Esophagus (tissue), 2 donors: ENCODE measurements at regions not wholly inside any gene's neighbourhood (a gene's known extent, or its start where the extent isn't known, plus 50 kb on each side); places are given as distances from the start of the nearest gene placed in this dataset.

Experiments used
- H3K27ac ChIP-seq, 2 donors: one replicate each; pipeline ENCODE4 v1.5.1; 2013; ENCODE audit warnings: low read depth in 2 of 2, mild to moderate bottlenecking in 2 of 2, inconsistent platforms in 1 of 2, low read length in 1 of 2, moderate library complexity in 1 of 2
- H3K27me3 ChIP-seq, 2 donors: one replicate each; pipeline ENCODE4 v1.6.1; 2013; ENCODE audit warnings: low read length in 2 of 2, control low read depth in 1 of 2, mild to moderate bottlenecking in 1 of 2; ENCODE audit not compliant: insufficient read depth in 2 of 2, control insufficient read depth in 1 of 2
- H3K36me3 ChIP-seq, 2 donors: one replicate each; pipeline ENCODE4 v1.6.1; 2013; ENCODE audit warnings: low read length in 1 of 2; ENCODE audit not compliant: control insufficient read depth in 2 of 2, insufficient read depth in 2 of 2
- H3K4me1 ChIP-seq, 2 donors: one replicate each; pipeline ENCODE4 v1.6.1; 2013; ENCODE audit warnings: low read length in 1 of 2; ENCODE audit not compliant: control insufficient read depth in 2 of 2, insufficient read depth in 2 of 2
- H3K4me3 ChIP-seq, 2 donors: one replicate each; pipeline ENCODE4 v1.5.1; 2013; ENCODE audit warnings: low read length in 2 of 2, mild to moderate bottlenecking in 2 of 2, low read depth in 1 of 2, moderate library complexity in 1 of 2
- H3K9me3 ChIP-seq, 2 donors: one replicate each; pipeline ENCODE4 v1.6.1; 2013; ENCODE audit warnings: mild to moderate bottlenecking in 2 of 2, low read depth in 1 of 2, low read length in 1 of 2, moderate library complexity in 1 of 2; ENCODE audit not compliant: control insufficient read depth in 2 of 2, insufficient read depth in 1 of 2
- WGBS, 2 donors: extraction: QIAGEN DNeasy Blood & Tissue Kit; methylation state at CpG; one replicate each; pipeline ENCODE4 v1.1.7; 2013; 5-methylcytosine and 5-hydroxymethylcytosine counted together
- donor health status: healthy with polysubstance abuse.
- donor health status: Bipolar disorder and iron deficiency.

GRCh38 chr4:62360156-62360545 lies 1160.0 kb downstream of the ADGRL3 start:
- H3K36me3 ChIP-seq, result no peaks in the 10 kb centered on the region
- H3K27ac ChIP-seq, result no peak overlapping the region
- H3K27me3 ChIP-seq, result no peaks in the 10 kb centered on the region
- WGBS, 2 donors, result 45 to 68% methylated on average over 1 of the region's 1 CpG
- H3K4me1 ChIP-seq, result no peaks in the 10 kb centered on the region
- no peak overlapping the region for H3K4me3 ChIP-seq
- H3K9me3 ChIP-seq, result peaks cover 0 to 5% of the 10 kb centered on the region in 2 donors

DNA sequence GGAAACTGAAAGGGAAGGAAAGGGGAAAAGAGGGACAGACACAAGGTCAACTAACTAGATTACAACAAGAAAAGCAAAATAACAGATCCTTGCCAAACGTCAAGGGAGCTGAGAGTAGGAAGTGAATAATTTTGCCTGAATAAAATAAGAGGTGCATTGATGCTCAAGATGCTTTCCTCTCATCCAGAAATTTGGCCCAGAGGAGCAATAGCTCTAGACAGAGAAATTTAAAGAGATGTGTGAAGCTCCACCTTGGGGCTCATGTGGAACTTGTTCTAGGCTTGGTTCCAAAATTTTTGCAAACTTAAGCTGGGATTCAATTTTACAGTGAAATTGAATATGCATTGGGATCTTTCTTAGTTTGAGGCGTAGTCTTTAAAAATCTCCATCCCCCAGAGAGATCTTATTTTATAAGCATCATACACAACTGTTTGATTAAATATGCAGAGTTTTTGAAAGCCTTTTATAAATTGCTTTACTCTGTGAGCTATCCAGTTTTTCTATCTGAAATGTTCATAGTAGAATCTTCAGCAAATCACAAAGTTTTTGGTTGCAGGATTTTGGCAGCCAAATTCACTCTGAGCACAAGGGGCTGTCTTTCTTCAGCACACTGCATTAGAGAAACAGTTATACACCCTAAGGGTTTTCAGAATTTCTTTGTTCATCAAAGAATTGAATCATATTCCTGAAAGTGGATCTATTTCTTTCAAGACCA lies 1159.5 kb downstream of the ADGRL3 start:
- no peaks in the 10 kb centered on the region for H3K27me3 ChIP-seq
- 61% methylated on average over 2 of the region's 2 CpGs for WGBS, 2 donors
- no peak overlapping the region for H3K4me3 ChIP-seq
- peaks cover 0 to 5% of the 10 kb centered on the region in 2 donors for H3K9me3 ChIP-seq
- H3K27ac ChIP-seq, result no peak overlapping the region
- H3K36me3 ChIP-seq, result no peaks in the 10 kb centered on the region
- H3K4me1 ChIP-seq, result no peaks in the 10 kb centered on the region

DNA sequence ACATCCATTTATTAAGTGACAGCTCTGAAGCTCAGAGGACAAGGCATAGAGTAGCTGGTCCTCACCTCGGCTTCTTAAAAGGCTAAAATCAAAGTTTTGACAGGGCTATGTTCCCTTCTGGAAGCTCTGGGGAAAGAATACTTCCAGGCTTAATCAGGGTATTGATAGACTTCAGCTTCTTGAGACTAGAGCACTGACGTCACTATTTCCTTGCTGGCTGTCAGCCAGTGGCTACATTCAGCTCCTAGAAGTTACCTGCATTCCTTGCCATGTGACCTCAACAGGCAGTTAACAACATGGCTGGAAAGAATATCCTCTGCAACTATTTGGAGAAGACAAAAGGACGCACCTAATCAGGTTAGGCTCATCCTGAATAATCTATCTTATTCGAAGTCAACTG lies 1144.8 kb downstream of the ADGRL3 start:
- no peak overlapping the region for H3K27ac ChIP-seq
- no peak overlapping the region for H3K4me3 ChIP-seq
- 76 to 79% methylated on average over 4 of the region's 4 CpGs for WGBS, 2 donors
- no peaks in the 10 kb centered on the region for H3K9me3 ChIP-seq
- H3K4me1 ChIP-seq, result no peaks in the 10 kb centered on the region
- H3K36me3 ChIP-seq, result no peaks in the 10 kb centered on the region
- H3K27me3 ChIP-seq, result no peaks in the 10 kb centered on the region

- H3K9me3 ChIP-seq, result no peaks in the 10 kb centered on the region
- H3K4me3 ChIP-seq, result no peak overlapping the region
- H3K27ac ChIP-seq, result no peak overlapping the region
- no peaks in the 10 kb centered on the region for H3K27me3 ChIP-seq
- H3K36me3 ChIP-seq, result no peaks in the 10 kb centered on the region
- no peaks in the 10 kb centered on the region for H3K4me1 ChIP-seq
- WGBS, 2 donors, result 66 to 72% methylated on average over 4 of the region's 4 CpGs
These were observed 1144.3 kb downstream of the ADGRL3 start for GRCh38 chr4:62344474-62344873.

- no peaks in the 10 kb centered on the region for H3K27me3 ChIP-seq
These were observed 1142.2 kb downstream of the ADGRL3 start for GRCh38 chr4:62342346-62342745.

GRCh38 chr4:62328526-62328925 lies 1128.4 kb downstream of the ADGRL3 start:
- H3K4me1 ChIP-seq, result no peaks in the 10 kb centered on the region
- H3K4me3 ChIP-seq, result no peak overlapping the region
- H3K9me3 ChIP-seq, result no peaks in the 10 kb centered on the region
- H3K27ac ChIP-seq, result no peak overlapping the region
- H3K36me3 ChIP-seq, result no peaks in the 10 kb centered on the region
- no peaks in the 10 kb centered on the region for H3K27me3 ChIP-seq
- 84 to 95% methylated on average over 2 of the region's 2 CpGs for WGBS, 2 donors

More at GRCh38 chr4:62342346-62342745, 1142.2 kb downstream of the ADGRL3 start:
- Histone ChIP-seq H3K9me3 (no peaks in the 10 kb centered on the region), H3K4me1 (no peaks in the 10 kb centered on the region), H3K36me3 (no peaks in the 10 kb centered on the region), H3K4me3 (no peak overlapping the region), H3K27ac (no peak overlapping the region)

- WGBS, 2 donors, result 40 to 41% methylated on average over 1 of the region's 1 CpG
These were observed 1127.6 kb downstream of the ADGRL3 start for GRCh38 chr4:62327612-62328297.

GRCh38 chr4:62324215-62324614 lies 1124.1 kb downstream of the ADGRL3 start:
- Histone ChIP-seq H3K4me1 (no peaks in the 10 kb centered on the region), H3K9me3 (peaks cover 0 to 3% of the 10 kb centered on the region in 2 donors), H3K27ac (no peak overlapping the region), H3K27me3 (no peaks in the 10 kb centered on the region), H3K36me3 (no peaks in the 10 kb centered on the region), H3K4me3 (no peak overlapping the region)
- 66 to 81% methylated on average over 1 of the region's 1 CpG for WGBS, 2 donors

More at GRCh38 chr4:62327612-62328297, 1127.6 kb downstream of the ADGRL3 start:
- Histone ChIP-seq H3K9me3 (no peaks in the 10 kb centered on the region), H3K4me1 (no peaks in the 10 kb centered on the region), H3K36me3 (no peaks in the 10 kb centered on the region), H3K27me3 (no peaks in the 10 kb centered on the region), H3K4me3 (no peak overlapping the region), H3K27ac (no peak overlapping the region)

DNA sequence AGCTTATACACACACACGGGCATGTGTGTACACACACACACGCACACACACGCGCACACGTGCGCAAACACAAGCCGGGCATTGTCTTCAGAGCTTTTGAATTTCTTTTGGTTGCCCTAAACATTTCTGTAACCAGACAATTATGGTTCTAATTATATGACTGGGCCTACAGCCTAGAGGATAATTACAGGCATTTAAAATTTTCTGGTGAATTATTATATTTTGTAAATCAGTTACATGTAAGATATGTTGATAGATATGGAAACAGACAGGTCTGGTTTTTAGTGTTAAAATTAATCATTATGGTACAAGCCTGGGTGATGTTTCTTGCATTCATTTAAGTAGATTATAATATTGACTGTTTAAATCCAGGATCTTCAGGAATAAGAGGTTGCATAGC lies 1120.5 kb downstream of the ADGRL3 start:
- no peak overlapping the region for H3K4me3 ChIP-seq
- peaks cover 3% of the 10 kb centered on the region in 2 donors for H3K9me3 ChIP-seq
- H3K27me3 ChIP-seq, result no peaks in the 10 kb centered on the region
- H3K27ac ChIP-seq, result no peak overlapping the region
- H3K4me1 ChIP-seq, result no peaks in the 10 kb centered on the region
- H3K36me3 ChIP-seq, result no peaks in the 10 kb centered on the region
- WGBS, 2 donors, result 78 to 84% methylated on average over 7 of the region's 7 CpGs

DNA sequence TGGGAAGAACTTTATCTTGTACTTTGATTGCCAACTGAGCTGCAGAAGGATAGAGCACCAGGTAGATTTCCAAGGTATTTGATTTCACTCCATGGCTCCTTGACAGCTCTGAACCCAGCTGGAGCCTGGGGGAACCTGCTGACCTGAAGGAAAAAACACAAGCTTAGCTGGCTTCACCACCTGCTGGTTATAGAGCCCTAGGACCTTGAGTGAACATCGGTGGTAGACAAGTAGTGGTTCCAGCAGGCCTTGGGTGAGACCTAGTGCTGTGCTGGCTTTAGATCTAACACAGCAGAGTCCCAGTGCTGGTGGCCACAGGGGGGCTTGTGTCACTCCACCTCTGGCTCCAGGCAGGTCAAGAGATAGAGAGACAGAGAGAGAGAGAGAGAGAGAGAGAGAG lies 1102.6 kb downstream of the ADGRL3 start:
- WGBS, 2 donors, result 82 to 93% methylated on average over 1 of the region's 1 CpG
- no peaks in the 10 kb centered on the region for H3K4me1 ChIP-seq
- H3K4me3 ChIP-seq, result no peak overlapping the region
- H3K27ac ChIP-seq, result no peak overlapping the region
- peaks cover 0 to 3% of the 10 kb centered on the region in 2 donors for H3K9me3 ChIP-seq
- no peaks in the 10 kb centered on the region for H3K36me3 ChIP-seq
- H3K27me3 ChIP-seq, result no peaks in the 10 kb centered on the region
